H9 (cell line): ENCODE measurements at regions not wholly inside any gene's neighbourhood (a gene's known extent, or its start where the extent isn't known, plus 50 kb on each side); places are given as distances from the start of the nearest gene placed in this dataset.

Experiments
- DNase-seq: peaks from one replicate; pipeline ENCODE4 v3.0.0-alpha.2; 2017
- H2AFZ ChIP-seq: one replicate; pipeline ENCODE4 v1.6.1; 2013; ENCODE audit warnings: mild to moderate bottlenecking, low read length, control low read depth, moderate library complexity
- H2AK5ac ChIP-seq: 2 replicates; pipeline ENCODE4 v1.6.1; 2013; ENCODE audit warnings: low read length, control low read depth, mixed read lengths; ENCODE audit not compliant: insufficient read length
- H2BK120ac ChIP-seq: one replicate; pipeline ENCODE4 v1.6.1; 2013; ENCODE audit warnings: low read depth, mild to moderate bottlenecking, low read length, control low read depth, inconsistent platforms; ENCODE audit not compliant: poor library complexity, severe bottlenecking
- H2BK12ac ChIP-seq: 2 replicates; pipeline ENCODE4 v1.6.1; 2013; ENCODE audit warnings: low read length, control low read depth, mixed read lengths, low read depth; ENCODE audit not compliant: insufficient read length
- H2BK15ac ChIP-seq: 2 replicates; pipeline ENCODE4 v1.6.1; 2013; ENCODE audit warnings: low read depth, low read length, control low read depth
- H2BK20ac ChIP-seq: one replicate; pipeline ENCODE4 v1.6.1; 2013; ENCODE audit warnings: low read depth, mild to moderate bottlenecking, low read length, control low read depth, inconsistent platforms; ENCODE audit not compliant: poor library complexity, severe bottlenecking
- H2BK5ac ChIP-seq: 2 replicates; pipeline ENCODE4 v1.6.1; 2013; ENCODE audit warnings: low read length, control low read depth, mixed read lengths; ENCODE audit not compliant: insufficient read length
- H3K14ac ChIP-seq: 2 replicates; pipeline ENCODE4 v1.6.1; 2013; ENCODE audit warnings: low read length, control low read depth; ENCODE audit not compliant: insufficient read depth
- H3K18ac ChIP-seq: 2 replicates; pipeline ENCODE4 v1.6.1; 2013; ENCODE audit warnings: low read depth, mild to moderate bottlenecking, mixed read lengths, low read length, control low read depth; ENCODE audit not compliant: insufficient read length
- H3K23ac ChIP-seq: 2 replicates; pipeline ENCODE4 v1.6.1; 2013; ENCODE audit warnings: low read length, control low read depth, mixed read lengths, low read depth; ENCODE audit not compliant: insufficient read length
- H3K23me2 ChIP-seq: 2 replicates; pipeline ENCODE4 v1.6.1; 2013; ENCODE audit warnings: low read depth, mild to moderate bottlenecking, mixed read lengths, low read length, control low read depth; ENCODE audit not compliant: insufficient read length, poor library complexity, severe bottlenecking
- H3K27ac ChIP-seq: 2 replicates; pipeline ENCODE4 v1.5.1; 2013; ENCODE audit warnings: low read length, control low read depth, mixed read lengths, low read depth; ENCODE audit not compliant: insufficient read length
- H3K27me3 ChIP-seq: 2 replicates; pipeline ENCODE4 v1.6.1; 2013; ENCODE audit warnings: low read length, control low read depth, inconsistent platforms; ENCODE audit not compliant: insufficient read depth
- H3K4ac ChIP-seq: 2 replicates; pipeline ENCODE4 v1.6.1; 2013; ENCODE audit warnings: low read depth, mild to moderate bottlenecking, control low read depth, inconsistent platforms, low read length, moderate library complexity
- H3K4me1 ChIP-seq: 2 replicates; pipeline ENCODE4 v1.6.1; 2013; ENCODE audit warnings: low read length, control low read depth, inconsistent platforms; ENCODE audit not compliant: insufficient read depth
- H3K4me2 ChIP-seq: 2 replicates; pipeline ENCODE4 v1.6.1; 2013; ENCODE audit warnings: low read length, control low read depth, mixed read lengths; ENCODE audit not compliant: insufficient read length, insufficient read depth
- H3K56ac ChIP-seq: 2 replicates; pipeline ENCODE4 v1.6.1; 2013; ENCODE audit warnings: low read depth, mild to moderate bottlenecking, mixed read lengths, low read length, control low read depth; ENCODE audit not compliant: insufficient read length
- H3K79me1 ChIP-seq: 2 replicates; pipeline ENCODE4 v1.6.1; 2013; ENCODE audit warnings: low read depth, mild to moderate bottlenecking, moderate library complexity, low read length, control low read depth, inconsistent platforms; ENCODE audit not compliant: insufficient read depth, poor library complexity, severe bottlenecking
- H3K79me2 ChIP-seq: 2 replicates; pipeline ENCODE4 v1.6.1; 2013; ENCODE audit warnings: low read length, control low read depth, inconsistent platforms; ENCODE audit not compliant: insufficient read depth
- H3K9ac ChIP-seq: 2 replicates; pipeline ENCODE4 v1.6.1; 2013; ENCODE audit warnings: low read length, control low read depth, mixed read lengths; ENCODE audit not compliant: insufficient read length; ENCODE audit errors: extremely low read depth
- H3K9me3 ChIP-seq: one replicate; pipeline ENCODE4 v1.6.1; 2013; ENCODE audit warnings: low read depth, low read length, inconsistent platforms; ENCODE audit not compliant: control insufficient read depth
- H3T11ph ChIP-seq: one replicate; pipeline ENCODE4 v1.6.1; 2013; ENCODE audit warnings: mild to moderate bottlenecking, low read length, control low read depth, inconsistent platforms
- H4K20me1 ChIP-seq: one replicate; pipeline ENCODE4 v1.6.1; 2013; ENCODE audit not compliant: control insufficient read depth, insufficient read length, insufficient read depth
- H4K5ac ChIP-seq: 2 replicates; pipeline ENCODE4 v1.6.1; 2013; ENCODE audit warnings: low read depth, mild to moderate bottlenecking, mixed read lengths, low read length, control low read depth; ENCODE audit not compliant: insufficient read length
- H4K8ac ChIP-seq: replicated peaks from 2 replicates; pipeline ENCODE4 v1.6.1; 2013; ENCODE audit warnings: low read length, control low read depth, mixed read lengths, low read depth; ENCODE audit not compliant: insufficient read length
- H4K91ac ChIP-seq: 2 replicates; pipeline ENCODE4 v1.6.1; 2013; ENCODE audit warnings: low read depth, mild to moderate bottlenecking, moderate library complexity, mixed read lengths, low read length, control low read depth; ENCODE audit not compliant: insufficient read length
- H3K27ac Mint-ChIP-seq, 3 experiments: 2 replicates in 2 of 3; 3 replicates in 1 of 3; pipeline ENCODE4 v1.8.0; 2020 to 2021; ENCODE audit warnings: mixed read lengths in 3 of 3, mild to moderate bottlenecking in 1 of 3, moderate library complexity in 1 of 3
- H3K27me3 Mint-ChIP-seq: 2 replicates; pipeline ENCODE4 v1.8.0; 2021; ENCODE audit warnings: low read depth, mild to moderate bottlenecking, moderate library complexity, mixed read lengths
- H3K36me3 Mint-ChIP-seq, 3 experiments: 2 replicates in 2 of 3; 3 replicates in 1 of 3; pipeline ENCODE4 v1.8.0; 2020 to 2021; ENCODE audit warnings: low read depth in 3 of 3, mixed read lengths in 3 of 3; ENCODE audit not compliant: insufficient read depth in 1 of 3
- H3K4me1 Mint-ChIP-seq, 2 experiments: 2 replicates each; pipeline ENCODE4 v1.8.0; 2020; ENCODE audit warnings: mixed read lengths in 2 of 2
- H3K4me3 Mint-ChIP-seq, 2 experiments: 2 replicates in 1 of 2; 3 replicates in 1 of 2; pipeline ENCODE4 v1.8.0; 2020 to 2021; ENCODE audit warnings: mild to moderate bottlenecking in 2 of 2, mixed read lengths in 2 of 2, moderate library complexity in 1 of 2
- H3K9me3 Mint-ChIP-seq, 2 experiments: 2 replicates in 1 of 2; 3 replicates in 1 of 2; pipeline ENCODE4 v1.8.0; 2020; ENCODE audit warnings: mild to moderate bottlenecking in 2 of 2, mixed read lengths in 2 of 2, moderate library complexity in 1 of 2
- WGBS: extraction: QIAGEN DNeasy Blood & Tissue Kit; methylation state at CpG from one replicate; pipeline ENCODE4 v1.1.7; 2013; ENCODE audit warnings: missing lambda C conversion rate, low lambda C conversion rate, mixed read lengths; ENCODE audit not compliant: insufficient read length; ENCODE audit errors: extremely low coverage; 5-methylcytosine and 5-hydroxymethylcytosine counted together
- TF ChIP-seq, protein P1 (sequence below): fragments of 200-600 bp; sonication (generic); conservative IDR thresholded peaks from 3 replicates; pipeline ENCODE4 v1.8.0; 2021; ENCODE audit warnings: antibody characterized with exemption, mild to moderate bottlenecking

DNA sequence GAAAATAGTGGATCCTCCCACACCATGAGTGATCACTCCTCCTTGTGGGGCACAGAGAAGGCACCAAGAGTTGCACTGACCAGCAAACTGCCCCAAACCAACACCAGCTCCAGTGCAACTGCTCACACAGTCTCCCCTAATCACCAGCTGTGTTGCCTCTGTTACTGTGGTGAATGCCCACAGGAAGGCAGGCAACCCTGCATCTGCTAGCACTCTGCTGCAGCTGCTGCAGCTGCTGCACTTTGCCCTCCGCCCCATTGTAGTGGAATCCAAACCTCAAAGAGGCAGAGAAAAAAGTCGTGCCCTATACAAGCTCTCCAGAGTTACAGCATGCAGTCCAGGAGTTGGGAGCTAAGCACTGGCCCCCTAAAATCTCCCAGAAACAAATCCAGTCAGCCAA lies 339.6 kb downstream of the TRIM36 start:
- Histone ChIP-seq H3T11ph (no peak overlapping the region), H3K79me1 (no peaks in the 10 kb centered on the region), H3K18ac (no peak overlapping the region), H3K4me2 (no peak overlapping the region), H2BK12ac (no peak overlapping the region), H4K8ac (peak overlapping the region; percentile 74), H2BK120ac (no peak overlapping the region), H3K23ac (no peak overlapping the region), H3K4me1 (no peaks in the 10 kb centered on the region), H3K27ac (no peak overlapping the region), H3K27me3 (no peaks in the 10 kb centered on the region), H2BK5ac (no peak overlapping the region), H4K20me1 (no peaks in the 10 kb centered on the region), H2AFZ (no peak overlapping the region), H2BK20ac (no peak overlapping the region), H3K79me2 (no peaks in the 10 kb centered on the region), H4K91ac (no peak overlapping the region), H2BK15ac (no peak overlapping the region), H3K23me2 (no peaks in the 10 kb centered on the region), H3K14ac (peak overlapping the region; percentile 24; the same call in 1 of the 2 replicates), H3K9ac (no peak overlapping the region), H3K4ac (no peak overlapping the region), H2AK5ac (no peak overlapping the region), H3K9me3 (peaks cover 7% of the 10 kb centered on the region), H3K56ac (no peak overlapping the region), H4K5ac (no peak overlapping the region)
- no peak overlapping the region for H3K27ac Mint-ChIP-seq
- H3K36me3 Mint-ChIP-seq, result peaks cover 0 to 9% (median 8%) of the 10 kb centered on the region in 3 experiments; a peak in 5 of 7 replicates
- peaks cover 12 to 13% of the 10 kb centered on the region in 2 experiments for H3K9me3 Mint-ChIP-seq
- H3K4me3 Mint-ChIP-seq, result no peak overlapping the region
- peaks cover 4 to 5% of the 10 kb centered on the region in 2 experiments; a peak in 3 of 4 replicates for H3K4me1 Mint-ChIP-seq
- TF ChIP-seq, protein P1, sequence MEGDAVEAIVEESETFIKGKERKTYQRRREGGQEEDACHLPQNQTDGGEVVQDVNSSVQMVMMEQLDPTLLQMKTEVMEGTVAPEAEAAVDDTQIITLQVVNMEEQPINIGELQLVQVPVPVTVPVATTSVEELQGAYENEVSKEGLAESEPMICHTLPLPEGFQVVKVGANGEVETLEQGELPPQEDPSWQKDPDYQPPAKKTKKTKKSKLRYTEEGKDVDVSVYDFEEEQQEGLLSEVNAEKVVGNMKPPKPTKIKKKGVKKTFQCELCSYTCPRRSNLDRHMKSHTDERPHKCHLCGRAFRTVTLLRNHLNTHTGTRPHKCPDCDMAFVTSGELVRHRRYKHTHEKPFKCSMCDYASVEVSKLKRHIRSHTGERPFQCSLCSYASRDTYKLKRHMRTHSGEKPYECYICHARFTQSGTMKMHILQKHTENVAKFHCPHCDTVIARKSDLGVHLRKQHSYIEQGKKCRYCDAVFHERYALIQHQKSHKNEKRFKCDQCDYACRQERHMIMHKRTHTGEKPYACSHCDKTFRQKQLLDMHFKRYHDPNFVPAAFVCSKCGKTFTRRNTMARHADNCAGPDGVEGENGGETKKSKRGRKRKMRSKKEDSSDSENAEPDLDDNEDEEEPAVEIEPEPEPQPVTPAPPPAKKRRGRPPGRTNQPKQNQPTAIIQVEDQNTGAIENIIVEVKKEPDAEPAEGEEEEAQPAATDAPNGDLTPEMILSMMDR, result no peak
- WGBS, result no CpG with 5 or more reads among the region's 2 CpGs
- no peaks in the 10 kb centered on the region for H3K27me3 Mint-ChIP-seq
- DNase-seq, result peak; percentile 17
